Testis (tissue), 2 donors: ENCODE measurements at regions not wholly inside any gene's neighbourhood (a gene's known extent, or its start where the extent isn't known, plus 50 kb on each side); places are given as distances from the start of the nearest gene placed in this dataset.

Experiments
- CTCF ChIP-seq, 3 experiments: fragments of 450-650 bp in 2 of 3; fragments of 200-600 bp in 1 of 3; sonication (generic) in 1 of 3; IDR thresholded peaks; one replicate each; pipeline ENCODE4 v1.5.1; 2016 to 2019; ENCODE audit warnings: antibody characterized with exemption in 3 of 3, mild to moderate bottlenecking in 2 of 3, moderate library complexity in 1 of 3
- POLR2A ChIP-seq: fragments of 450-650 bp; IDR thresholded peaks from one replicate; pipeline ENCODE4 v1.6.1; 2017; ENCODE audit warnings: antibody characterized with exemption, mild to moderate bottlenecking, moderate library complexity

GRCh38 chr18:68418226-68418868 lies 296.6 kb downstream of the TMX3 start:
- TF ChIP-seq CTCF (IDR thresholded peaks at IDR 0.05): no peak
- TF ChIP-seq POLR2A: no peak
